ENCODE measurements at regions not wholly inside any gene's neighbourhood (a gene's known extent, or its start where the extent isn't known, plus 50 kb on each side); places are given as distances from the start of the nearest gene placed in this dataset.

- TF ChIP-seq CTCF (IDR thresholded peaks at IDR 0.05) (no peak), REST (IDR thresholded peaks at IDR 0.05; ENCODE audit: insufficient read depth in 1 of 2, low read depth in 2 of 2, low read length in 1 of 2) (no peak)
Measured at GRCh38 chr17:79524213-79525187, 86.4 kb downstream of the RBFOX3 start.
